GM12864 (cell line): ENCODE measurements at regions not wholly inside any gene's neighbourhood (a gene's known extent, or its start where the extent isn't known, plus 50 kb on each side); places are given as distances from the start of the nearest gene placed in this dataset.
"Not testable (repeated sequence)": the region's sequence is repeated elsewhere in the genome, so short reads cannot be mapped to it uniquely, and the experiment has no call there.

ENCODE experiments used
- DNase-seq: peaks from one replicate; pipeline ENCODE4 v3.0.0-alpha.2; 2011; ENCODE audit warnings: low read depth
- H3K4me3 ChIP-seq: 2 replicates; pipeline ENCODE4 v1.5.1; 2011; ENCODE audit warnings: mild to moderate bottlenecking, low read depth, low read length, control low read depth
- CTCF ChIP-seq: IDR thresholded peaks from 2 replicates; pipeline ENCODE4 v1.5.1; 2011; ENCODE audit warnings: low read depth, mild to moderate bottlenecking, moderate library complexity, low read length, control low read depth, inconsistent platforms; ENCODE audit errors: missing control alignments

GRCh38 chrY:7359520-7359919, 448.0 kb upstream of the AMELY start:
- H3K4me3 ChIP-seq: no peak overlapping the region
- TF ChIP-seq CTCF: no peak
- DNase-seq: no peak

DNA sequence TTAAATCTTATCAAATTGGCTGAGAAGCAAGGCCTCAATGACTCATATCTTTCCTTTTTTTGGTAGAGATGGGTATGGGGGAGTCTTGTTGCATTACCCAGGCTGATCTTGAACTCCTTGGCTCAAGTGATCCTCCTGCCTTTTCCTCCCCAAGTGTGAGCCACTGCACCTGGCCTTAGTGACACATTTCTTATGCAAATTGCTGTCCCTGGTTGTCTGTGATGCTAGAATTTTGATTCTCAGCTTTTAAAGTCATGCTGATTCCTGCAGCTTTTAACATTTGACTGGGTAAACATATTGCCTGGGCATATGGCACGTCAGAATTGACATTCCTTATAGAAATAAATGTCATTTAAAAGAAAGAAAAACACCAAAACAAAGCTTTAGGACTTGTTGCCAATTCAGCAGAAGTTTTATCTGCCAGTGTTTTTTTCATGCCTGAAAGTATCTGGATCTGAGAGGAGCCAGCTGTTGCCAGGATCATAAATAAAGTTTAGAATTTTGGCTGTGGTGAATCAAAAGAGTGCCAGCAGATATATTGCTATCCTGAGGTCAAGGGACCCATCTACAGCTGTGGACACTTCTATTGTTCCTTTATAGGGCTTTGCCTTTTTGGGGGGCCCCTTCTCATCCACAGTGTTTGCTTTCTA, 446.7 kb upstream of the AMELY start:
- TF ChIP-seq CTCF: no peak

DNA sequence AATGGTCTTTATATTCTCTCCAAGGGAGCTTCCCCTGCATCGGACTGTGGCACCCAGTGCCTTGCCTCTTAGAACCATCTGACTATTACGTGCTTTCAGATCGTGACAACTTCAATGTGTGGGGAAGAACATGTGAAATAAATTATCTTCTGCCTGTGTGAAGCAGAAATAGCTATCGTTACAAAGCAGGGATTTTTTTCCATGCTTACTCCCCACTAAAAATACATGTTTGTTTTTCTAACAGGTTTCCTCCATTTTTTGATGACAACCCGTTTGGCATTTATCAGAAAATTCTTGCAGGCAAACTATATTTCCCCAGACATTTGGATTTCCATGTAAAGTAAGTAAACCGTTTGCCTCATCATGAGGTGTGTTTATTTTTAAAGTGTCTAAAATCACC, 444.3 kb upstream of the AMELY start:
- DNase-seq, H3K4me3 ChIP-seq: not testable (repeated sequence)

More for the DNA sequence above, 446.7 kb upstream of the AMELY start:
- DNase-seq: no peak
- H3K4me3 ChIP-seq: no peak overlapping the region

GRCh38 chrY:7344661-7345060, 433.1 kb upstream of the AMELY start:
- DNase-seq: no peak

GRCh38 chrY:7343261-7343660, 431.7 kb upstream of the AMELY start:
- no peak for DNase-seq
- no peak overlapping the region for H3K4me3 ChIP-seq
- TF ChIP-seq CTCF: no peak

More at GRCh38 chrY:7344661-7345060, 433.1 kb upstream of the AMELY start:
- H3K4me3 ChIP-seq: no peak overlapping the region
- peak; percentile 39 for TF ChIP-seq CTCF

DNA sequence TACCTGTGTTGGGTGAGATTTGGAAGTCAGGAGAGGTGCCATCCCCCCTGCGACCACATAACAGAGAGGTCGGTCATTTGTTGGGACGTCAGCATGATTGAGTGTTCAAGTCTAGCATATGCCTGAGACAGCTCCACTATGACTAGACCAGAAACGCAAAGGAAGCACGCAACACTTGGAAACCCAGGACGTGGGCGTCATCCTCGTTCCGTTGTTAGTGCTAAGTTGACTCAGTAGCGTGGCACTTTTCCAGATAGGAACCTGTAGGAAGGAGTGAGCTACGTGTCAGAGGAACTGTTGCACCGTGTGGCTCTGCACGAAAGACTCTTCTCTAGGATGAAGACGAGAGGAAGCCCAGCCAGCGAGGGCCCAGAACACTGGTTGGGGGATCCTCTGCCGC, 431.2 kb upstream of the AMELY start:
- not testable (repeated sequence) for DNase-seq, H3K4me3 ChIP-seq

GRCh38 chrY:7339391-7340087, 428.0 kb upstream of the AMELY start:
- no peak overlapping the region for H3K4me3 ChIP-seq
- TF ChIP-seq CTCF: no peak
- DNase-seq: no peak
